GM11168 (cell line): ENCODE measurements at regions not wholly inside any gene's neighbourhood (a gene's known extent, or its start where the extent isn't known, plus 50 kb on each side); places are given as distances from the start of the nearest gene placed in this dataset.
"Not testable (repeated sequence)": the region's sequence is repeated elsewhere in the genome, so short reads cannot be mapped to it uniquely, and the experiment has no call there.

Experiments used
- in situ Hi-C: fragments of 300-500 bp; cut with MboI; formaldehyde crosslinking; loops from one replicate; pipeline ENCODE4 v1.12.0; 2022; ENCODE audit warnings: low sequenced_read_pairs; ENCODE audit not compliant: unreplicated experiment

DNA sequence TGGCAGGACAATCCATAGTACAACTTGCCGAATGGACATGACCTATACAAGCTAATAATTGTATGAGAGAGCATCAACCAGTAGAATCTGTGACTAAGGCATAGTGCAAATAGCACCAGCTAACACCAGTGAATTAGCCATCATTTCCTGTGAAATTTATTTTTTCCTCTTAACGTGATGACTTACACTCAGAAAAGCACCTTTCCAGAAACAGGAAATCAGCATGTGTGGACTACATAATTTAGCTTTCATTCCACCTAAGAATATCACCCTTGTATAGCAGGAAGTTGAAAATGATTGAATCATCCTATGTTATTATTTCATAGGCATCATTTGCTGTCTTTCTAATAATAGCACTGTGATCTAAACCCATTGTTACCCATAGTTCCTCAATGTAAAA lies 1393.4 kb upstream of the PCDH7 start:
- in situ Hi-C loops, result no loop called here

DNA sequence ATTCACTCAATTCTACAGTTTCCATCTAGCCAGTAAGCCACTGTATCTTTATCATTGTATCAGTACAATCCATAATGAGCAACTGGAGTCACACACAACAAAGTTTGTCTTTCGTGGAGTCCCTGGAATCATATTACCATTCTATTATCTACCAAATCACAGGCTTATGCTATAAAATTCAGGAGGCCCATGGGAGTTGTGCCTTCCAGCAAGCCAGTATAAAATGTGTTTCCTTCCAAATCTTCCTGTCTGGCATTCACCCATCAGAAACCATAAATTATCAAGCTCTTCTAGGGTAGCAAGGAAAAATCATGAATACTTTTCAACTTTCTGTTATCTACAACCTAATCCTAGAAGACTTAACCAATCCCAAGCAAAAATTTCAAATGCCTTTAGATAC lies 1383.3 kb upstream of the PCDH7 start:
- in situ Hi-C loops, result no loop called here

DNA sequence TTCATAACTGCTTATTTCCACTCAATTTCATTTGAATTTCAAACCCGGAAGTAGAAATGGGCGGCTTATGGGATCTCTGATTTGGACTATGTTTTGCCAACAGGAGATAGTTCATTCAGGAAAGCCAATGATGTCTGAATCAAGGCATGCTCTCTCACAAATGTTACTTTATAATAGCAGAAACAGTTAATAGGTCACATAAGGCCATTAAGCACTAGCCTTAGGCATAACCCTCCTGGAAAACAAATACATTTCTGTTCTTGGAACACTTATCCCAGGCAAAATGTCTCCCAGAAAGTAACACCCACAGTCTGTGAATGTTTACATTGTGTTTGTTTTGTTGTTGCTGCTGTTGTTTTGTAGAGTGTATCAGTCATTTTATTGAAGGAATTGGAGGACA lies 1347.2 kb upstream of the PCDH7 start:
- in situ Hi-C loops, result no loop called here

DNA sequence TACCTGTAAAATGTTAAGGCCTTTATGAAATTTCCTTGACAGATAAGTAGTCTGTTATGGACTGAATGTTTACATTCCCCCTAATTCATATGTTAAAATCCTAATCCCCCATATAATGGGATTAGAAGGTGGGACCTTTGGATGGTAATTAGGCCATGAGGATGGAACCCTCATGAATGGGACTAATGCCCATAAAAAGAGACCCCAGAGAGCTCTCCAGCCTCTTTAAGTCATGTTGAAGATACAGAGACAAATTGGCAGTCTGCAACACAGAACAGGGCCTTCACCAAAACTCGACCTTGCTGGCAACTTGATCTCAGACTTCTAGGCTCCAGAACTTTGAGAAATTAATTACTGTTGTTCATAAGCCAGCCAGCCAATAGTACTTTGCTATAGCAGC lies 1344.5 kb upstream of the PCDH7 start:
- in situ Hi-C loops, result no loop called here

DNA sequence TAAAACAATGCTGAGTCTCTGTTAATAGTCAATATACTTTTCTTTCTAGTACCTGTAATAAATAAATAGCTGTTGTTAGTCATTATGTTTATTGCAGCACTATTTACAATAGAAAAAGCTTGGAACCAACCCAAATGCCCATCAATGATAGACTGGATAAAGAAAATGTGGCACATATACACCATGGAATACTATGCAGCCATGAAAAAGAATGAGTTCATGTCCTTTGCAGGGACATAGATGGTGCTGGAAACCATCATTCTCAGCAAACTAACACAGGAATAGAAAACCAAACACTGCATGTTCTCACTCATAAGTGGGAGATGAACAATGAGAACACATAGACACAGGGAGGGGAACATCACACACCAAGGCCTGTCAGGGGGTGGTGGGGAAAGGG lies 1341.9 kb upstream of the PCDH7 start:
- in situ Hi-C loops, result not testable (repeated sequence)

DNA sequence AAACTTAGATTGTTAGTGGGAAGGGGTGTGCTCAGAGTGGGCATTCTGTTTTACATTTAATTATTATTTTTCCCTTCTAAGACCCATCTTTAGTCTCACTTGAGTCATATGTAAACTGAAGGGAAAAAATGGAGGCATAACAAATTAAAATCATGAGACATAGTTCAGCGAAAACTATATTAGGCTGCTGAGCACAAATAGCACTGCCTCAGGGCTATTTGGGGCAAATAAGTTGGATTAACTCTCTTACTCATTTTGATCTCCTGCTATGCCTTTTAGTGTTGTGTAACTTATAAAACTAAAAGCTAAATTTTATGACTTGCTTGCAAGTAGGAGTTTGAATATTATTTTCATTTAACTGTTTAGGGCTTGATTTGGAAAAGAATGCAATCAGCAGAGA lies 1329.2 kb upstream of the PCDH7 start:
- in situ Hi-C loops, result no loop called here

DNA sequence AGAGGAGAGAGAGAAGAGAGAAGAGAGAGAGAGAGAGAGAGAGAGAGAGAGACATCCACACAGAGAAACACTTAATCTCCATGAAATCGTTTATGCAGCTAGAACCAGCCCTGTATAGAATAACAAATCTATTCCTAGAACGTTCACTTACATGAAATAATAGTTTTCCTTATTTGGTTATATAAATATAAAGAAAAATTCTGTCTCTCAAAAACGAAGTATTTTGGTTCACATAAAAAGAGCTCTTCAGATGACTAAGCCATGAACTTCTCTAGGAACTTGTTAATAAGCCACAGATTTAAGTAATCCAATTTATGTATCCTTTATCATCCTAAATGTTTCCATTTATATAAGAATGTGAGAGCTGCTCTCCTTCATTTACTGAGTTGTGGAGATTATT lies 1315.1 kb upstream of the PCDH7 start:
- in situ Hi-C loops, result no loop called here

DNA sequence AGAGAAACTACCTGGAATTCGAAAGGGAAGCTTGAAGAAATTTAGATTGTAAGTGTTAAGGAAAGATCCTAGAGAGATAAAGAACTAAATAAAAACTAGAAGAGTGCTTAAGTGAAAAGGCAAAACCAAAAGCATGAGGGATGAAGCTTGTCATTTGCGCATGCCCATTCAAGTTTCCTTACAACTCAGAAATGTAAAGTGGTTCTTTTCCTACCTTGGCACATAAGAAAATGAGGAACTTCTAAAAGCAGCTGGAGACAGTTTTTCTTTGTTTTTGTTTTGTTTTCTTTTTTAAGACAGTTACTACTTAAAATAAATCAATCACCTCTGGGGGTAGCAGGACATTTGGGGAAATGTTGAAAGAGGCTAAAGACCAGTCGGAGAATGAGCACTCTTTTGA lies 1304.4 kb upstream of the PCDH7 start:
- in situ Hi-C loops, result no loop called here

DNA sequence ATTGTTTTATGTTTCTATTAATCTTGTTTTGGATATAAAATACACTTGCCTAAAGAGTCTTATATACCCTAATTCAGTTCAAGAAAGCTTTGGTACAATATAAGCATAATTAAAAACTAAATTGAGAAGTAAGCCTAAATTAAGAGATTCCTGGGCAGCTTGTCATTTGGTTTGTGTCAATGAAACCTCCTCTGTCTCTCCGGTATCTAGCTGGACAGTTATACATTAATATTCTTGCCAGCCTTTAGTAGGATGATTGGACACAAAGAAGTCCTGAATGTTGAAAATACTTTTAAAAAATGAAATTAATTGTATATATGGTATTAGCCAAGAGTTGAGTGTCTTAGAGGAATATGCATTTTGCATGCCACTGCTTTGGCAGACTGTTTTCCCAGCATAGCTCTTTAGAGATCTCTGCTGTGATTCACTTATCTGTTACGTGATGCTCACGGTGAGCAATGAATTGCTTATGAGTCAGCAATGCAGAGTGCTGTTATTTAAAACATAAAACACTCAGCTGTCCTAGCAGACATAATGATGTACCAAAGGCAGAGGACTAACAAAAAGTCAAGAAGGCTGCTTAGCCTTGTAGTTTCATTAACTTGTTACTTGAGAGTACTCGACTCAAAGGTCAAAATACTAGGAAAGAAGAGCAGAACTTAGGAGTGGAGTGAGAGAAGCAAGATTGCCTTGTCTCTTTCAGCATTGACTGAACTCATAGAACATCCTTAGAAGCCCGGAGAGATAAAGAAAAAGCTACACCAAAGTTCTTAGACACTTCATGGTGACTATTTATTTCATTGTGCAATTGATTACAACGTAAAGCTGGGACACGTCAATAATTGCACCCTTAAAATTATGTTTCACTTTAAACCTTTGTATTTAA lies 1296.1 kb upstream of the PCDH7 start:
- in situ Hi-C loops, result no loop called here

DNA sequence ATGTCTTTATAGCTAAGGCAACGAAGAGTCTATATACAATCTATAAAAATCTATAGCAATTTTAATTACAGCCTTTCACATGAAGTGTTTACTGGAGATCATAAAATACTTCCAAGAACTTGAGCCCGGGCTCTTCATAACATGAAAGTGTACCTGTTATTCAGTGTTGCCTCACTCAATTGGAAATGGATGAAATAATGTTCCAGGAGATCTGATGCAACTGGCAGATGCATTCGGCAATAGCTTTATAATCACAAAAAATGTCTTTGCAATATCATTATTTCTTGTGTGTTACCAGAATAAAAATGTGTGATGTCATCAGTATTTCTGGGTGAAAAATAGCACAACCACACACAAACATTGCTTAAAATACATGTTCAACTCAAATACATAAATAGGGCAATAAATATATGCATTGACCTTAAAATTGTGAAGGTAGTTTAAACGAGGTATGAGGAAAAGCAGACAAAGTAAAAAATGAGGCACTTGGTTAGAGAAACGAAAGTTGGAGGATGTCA lies 1266.8 kb upstream of the PCDH7 start:
- in situ Hi-C loops, result no loop called here

DNA sequence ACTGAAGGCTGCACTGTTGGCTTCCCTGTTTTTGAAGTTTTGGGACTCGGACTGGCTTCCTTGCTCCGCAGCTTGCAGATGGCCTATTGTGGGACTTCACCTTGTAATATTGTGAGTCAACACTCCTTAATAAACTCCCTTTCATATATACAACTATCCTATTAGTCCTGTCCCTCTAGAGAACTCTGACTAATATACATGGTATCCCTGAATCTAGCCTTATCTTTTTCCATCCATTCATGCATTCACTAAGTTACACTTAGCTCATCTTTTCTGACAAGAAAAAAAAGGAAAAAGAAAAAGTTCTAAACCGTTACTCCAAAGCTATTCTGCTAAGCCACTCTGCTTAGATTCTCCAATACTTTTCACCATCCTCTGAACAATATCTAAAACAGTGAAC lies 1260.2 kb upstream of the PCDH7 start:
- in situ Hi-C loops, result no loop called here

DNA sequence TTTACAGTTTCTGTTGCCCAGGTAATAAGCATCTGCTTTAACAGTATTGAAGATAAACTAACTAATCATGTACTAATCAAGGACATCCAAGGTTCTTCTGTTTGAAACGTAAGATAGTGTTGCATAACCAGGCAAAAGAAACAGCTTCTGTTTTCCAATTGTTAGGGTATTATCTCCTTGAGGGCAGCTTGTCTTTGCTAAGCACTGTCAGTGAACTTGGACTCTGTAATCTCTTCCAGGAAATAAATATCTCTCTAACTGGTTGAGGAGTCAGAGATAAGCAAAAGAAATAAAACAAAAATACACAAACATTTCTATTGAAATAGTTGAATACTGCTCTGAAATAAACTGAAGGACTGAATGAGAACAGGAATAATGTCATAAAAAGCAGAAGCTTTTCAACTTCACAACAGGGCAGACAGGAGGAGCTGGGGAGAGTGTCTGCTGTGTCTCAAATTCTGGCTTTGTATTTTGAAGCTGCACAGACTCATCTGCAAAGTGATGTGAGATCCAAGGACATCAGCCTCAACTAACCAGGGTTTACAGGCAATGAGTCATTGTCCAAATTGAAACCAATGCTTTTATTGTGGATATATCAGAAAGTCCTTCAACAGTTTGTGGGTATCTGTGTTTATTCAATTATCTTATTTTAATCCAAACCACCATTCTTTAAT lies 1253.0 kb upstream of the PCDH7 start:
- in situ Hi-C loops, result no loop called here
